A673 (cell line): ENCODE measurements at regions not wholly inside any gene's neighbourhood (a gene's known extent, or its start where the extent isn't known, plus 50 kb on each side); places are given as distances from the start of the nearest gene placed in this dataset.
"Not testable (repeated sequence)": the region's sequence is repeated elsewhere in the genome, so short reads cannot be mapped to it uniquely, and the experiment has no call there.

ENCODE experiments used
- BruUV-seq: library from RNA; stranded (reverse); fragments of 400-500 nt; replicated peaks from 2 replicates; lab custom pipeline; 2021; lab: Mats Ljungman, UMichigan
- CTCF ChIA-PET: fragments of 300-600 bp; sonication (Branson Sonifier 250); formaldehyde crosslinking; loops from one replicate; lab custom pipeline; 2022; ENCODE audit warnings: antibody characterized with exemption; lab: Charles Lee
- POLR2A ChIA-PET: fragments of 300-600 bp; sonication (Branson Sonifier 250); formaldehyde crosslinking; loops from one replicate; lab custom pipeline; 2022; ENCODE audit warnings: antibody characterized with exemption; ENCODE audit not compliant: low non-redundant PET; lab: Charles Lee
- DNase-seq: peaks from one replicate; pipeline ENCODE4 v3.0.0-alpha.2; 2015; ENCODE audit warnings: low spot score
- H3K27ac ChIP-seq: fragments of 200-600 bp; sonication (generic); 2 replicates; pipeline ENCODE4 v1.5.1; 2016; ENCODE audit warnings: mixed run types, low read depth, mild to moderate bottlenecking, mixed read lengths, antibody characterized with exemption, low read length; ENCODE audit not compliant: poor library complexity, severe bottlenecking
- H3K27me3 ChIP-seq: fragments of 200-600 bp; sonication (generic); replicated peaks from 2 replicates; pipeline ENCODE4 v1.6.1; 2017; ENCODE audit warnings: mixed run types, low read depth, mild to moderate bottlenecking, mixed read lengths, antibody characterized with exemption, low read length; ENCODE audit not compliant: insufficient read depth, poor library complexity
- H3K36me3 ChIP-seq: fragments of 200-600 bp; sonication (generic); 2 replicates; pipeline ENCODE4 v1.6.1; 2016; ENCODE audit warnings: mixed run types, mild to moderate bottlenecking, mixed read lengths, antibody characterized with exemption, low read length; ENCODE audit not compliant: insufficient read depth, poor library complexity, severe bottlenecking
- H3K4me1 ChIP-seq: fragments of 200-600 bp; sonication (generic); 2 replicates; pipeline ENCODE4 v1.6.1; 2017; ENCODE audit warnings: mixed run types, mild to moderate bottlenecking, mixed read lengths, antibody characterized with exemption, low read length; ENCODE audit not compliant: insufficient read depth, poor library complexity, severe bottlenecking
- H3K4me3 ChIP-seq: fragments of 200-600 bp; sonication (generic); 2 replicates; pipeline ENCODE4 v1.5.1; 2016; ENCODE audit warnings: low read depth, mixed run types, mild to moderate bottlenecking, mixed read lengths, low read length; ENCODE audit not compliant: poor library complexity, severe bottlenecking
- H3K9me3 ChIP-seq: fragments of 200-600 bp; sonication (generic); 2 replicates; pipeline ENCODE4 v1.6.1; 2016; ENCODE audit warnings: mixed run types, low read depth, mild to moderate bottlenecking, mixed read lengths, antibody characterized with exemption, low read length; ENCODE audit not compliant: poor library complexity, severe bottlenecking
- EZH2 ChIP-seq: fragments of 200-600 bp; sonication (generic); IDR thresholded peaks from 2 replicates; pipeline ENCODE4 v1.6.1; 2017; ENCODE audit warnings: borderline replicate concordance, low read depth, mild to moderate bottlenecking, mixed read lengths, antibody characterized with exemption, low read length; ENCODE audit not compliant: poor library complexity, severe bottlenecking
- intact Hi-C: fragments of 100-400 bp; cut with micrococcal nuclease; formaldehyde crosslinking; loops from one replicate; pipeline ENCODE4 v1.10.0; 2022; ENCODE audit not compliant: unreplicated experiment
- TF ChIP-seq, protein P1 (sequence below): fragments of 300-800, 200-600 bp; sonication (generic); conservative IDR thresholded peaks from 2 replicates; pipeline ENCODE4 v1.5.1; 2017; ENCODE audit warnings: low read depth, mild to moderate bottlenecking, antibody characterized with exemption, low read length, moderate library complexity, mixed read lengths

DNA sequence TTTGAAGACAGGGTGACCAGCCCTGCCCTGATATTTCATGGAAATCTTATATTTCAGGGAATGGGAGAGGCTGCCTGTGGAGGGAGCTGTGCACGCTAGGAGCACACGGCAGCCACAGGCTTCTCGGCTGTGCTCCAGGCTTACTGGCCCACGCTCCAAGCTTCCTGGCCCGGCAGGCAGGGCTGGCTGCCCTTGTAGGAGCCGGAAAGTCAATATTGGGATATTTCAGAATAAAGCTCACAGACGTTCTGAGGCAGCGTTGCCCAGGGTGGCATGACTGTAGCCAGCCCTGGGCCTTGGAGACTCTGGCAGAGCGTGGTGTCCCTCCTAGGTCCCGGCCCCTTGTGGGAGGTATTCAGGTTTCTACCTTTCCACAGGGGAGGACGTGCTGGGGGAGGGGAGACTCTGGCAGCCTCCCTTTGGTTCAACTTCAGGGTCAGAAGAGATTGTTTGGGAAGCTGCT lies 95.6 kb downstream of the NPIPB11 start:
- ChIA-PET CTCF (no interaction called here), POLR2A (no interaction called here)
- H3K9me3 ChIP-seq, result no peaks in the 10 kb centered on the region
- no TSS peak for BruUV-seq
- intact Hi-C loops, result no loop called here
- no peaks in the 10 kb centered on the region for H3K27me3 ChIP-seq
- H3K4me3 ChIP-seq, result no peak overlapping the region
- no peaks in the 10 kb centered on the region for H3K4me1 ChIP-seq
- TF ChIP-seq, protein P1, sequence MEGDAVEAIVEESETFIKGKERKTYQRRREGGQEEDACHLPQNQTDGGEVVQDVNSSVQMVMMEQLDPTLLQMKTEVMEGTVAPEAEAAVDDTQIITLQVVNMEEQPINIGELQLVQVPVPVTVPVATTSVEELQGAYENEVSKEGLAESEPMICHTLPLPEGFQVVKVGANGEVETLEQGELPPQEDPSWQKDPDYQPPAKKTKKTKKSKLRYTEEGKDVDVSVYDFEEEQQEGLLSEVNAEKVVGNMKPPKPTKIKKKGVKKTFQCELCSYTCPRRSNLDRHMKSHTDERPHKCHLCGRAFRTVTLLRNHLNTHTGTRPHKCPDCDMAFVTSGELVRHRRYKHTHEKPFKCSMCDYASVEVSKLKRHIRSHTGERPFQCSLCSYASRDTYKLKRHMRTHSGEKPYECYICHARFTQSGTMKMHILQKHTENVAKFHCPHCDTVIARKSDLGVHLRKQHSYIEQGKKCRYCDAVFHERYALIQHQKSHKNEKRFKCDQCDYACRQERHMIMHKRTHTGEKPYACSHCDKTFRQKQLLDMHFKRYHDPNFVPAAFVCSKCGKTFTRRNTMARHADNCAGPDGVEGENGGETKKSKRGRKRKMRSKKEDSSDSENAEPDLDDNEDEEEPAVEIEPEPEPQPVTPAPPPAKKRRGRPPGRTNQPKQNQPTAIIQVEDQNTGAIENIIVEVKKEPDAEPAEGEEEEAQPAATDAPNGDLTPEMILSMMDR, result no peak
- TF ChIP-seq EZH2, result no peak
- no peaks in the 10 kb centered on the region for H3K36me3 ChIP-seq
- DNase-seq, result no peak
- no peak overlapping the region for H3K27ac ChIP-seq

- H3K27ac ChIP-seq, POLR2A ChIA-PET, intact Hi-C loops, H3K9me3 ChIP-seq, H3K27me3 ChIP-seq, H3K4me3 ChIP-seq, H3K36me3 ChIP-seq, H3K4me1 ChIP-seq, BruUV-seq, DNase-seq, CTCF ChIA-PET: not testable (repeated sequence)
Measured at GRCh38 chr16:29310243-29310642, 96.3 kb downstream of the NPIPB11 start.

- intact Hi-C loops, H3K27me3 ChIP-seq, H3K27ac ChIP-seq, CTCF ChIA-PET, H3K36me3 ChIP-seq, BruUV-seq, H3K4me1 ChIP-seq, DNase-seq, H3K9me3 ChIP-seq, H3K4me3 ChIP-seq, POLR2A ChIA-PET: not testable (repeated sequence)
Measured at GRCh38 chr16:29309601-29310000, 96.9 kb downstream of the NPIPB11 start.

GRCh38 chr16:29308644-29309546 lies 97.6 kb downstream of the NPIPB11 start:
- no peak for DNase-seq
- Histone ChIP-seq H3K27ac (no peak overlapping the region), H3K4me3 (no peak overlapping the region), H3K36me3 (no peaks in the 10 kb centered on the region), H3K9me3 (no peaks in the 10 kb centered on the region), H3K27me3 (no peaks in the 10 kb centered on the region), H3K4me1 (no peaks in the 10 kb centered on the region)
- intact Hi-C loops, result no loop called here
- ChIA-PET POLR2A (no interaction called here), CTCF (interaction anchor here (0.8 kb wide), 1 partner anchor 341 kb away, joined by 6 read pairs; no protein-coding TSS in a partner anchor)
- TF ChIP-seq, protein P1, result no peak
- TF ChIP-seq EZH2, result no peak
- BruUV-seq, result no TSS peak
